Small intestine (tissue), 7 donors: ENCODE measurements at regions not wholly inside any gene's neighbourhood (a gene's known extent, or its start where the extent isn't known, plus 50 kb on each side); places are given as distances from the start of the nearest gene placed in this dataset.
"Not testable (repeated sequence)": the region's sequence is repeated elsewhere in the genome, so short reads cannot be mapped to it uniquely, and the experiment has no call there.

Experiments used
- DNase-seq, 2 donors: peaks; one replicate each; pipeline versions ENCODE4 v3.0.0 to v3.0.0-alpha.2; 2013
- FAIRE-seq: peaks from 2 replicates; lab custom pipeline; 2012; peaks lifted over from hg19 to GRCh38; lab: Jason Lieb, UNC
- H3K27ac ChIP-seq, 3 donors: one replicate each; pipeline ENCODE4 v1.5.1; 2013; ENCODE audit warnings: low read length in 2 of 3, mild to moderate bottlenecking in 2 of 3, control low read depth in 1 of 3, inconsistent platforms in 1 of 3, low read depth in 1 of 3, moderate library complexity in 1 of 3
- H3K27me3 ChIP-seq, 3 donors: one replicate each; pipeline ENCODE4 v1.6.1; 2013; ENCODE audit warnings: low read length in 3 of 3, inconsistent platforms in 1 of 3; ENCODE audit not compliant: control insufficient read depth in 3 of 3, insufficient read depth in 3 of 3
- H3K36me3 ChIP-seq, 3 donors: one replicate each; pipeline ENCODE4 v1.6.1; 2013; ENCODE audit warnings: low read length in 3 of 3, inconsistent platforms in 1 of 3, low read depth in 1 of 3, mild to moderate bottlenecking in 1 of 3, moderate library complexity in 1 of 3; ENCODE audit not compliant: control insufficient read depth in 3 of 3, insufficient read depth in 2 of 3
- H3K4me1 ChIP-seq, 3 donors: one replicate each; pipeline ENCODE4 v1.6.1; 2013; ENCODE audit warnings: low read length in 2 of 3, inconsistent platforms in 1 of 3, low read depth in 1 of 3, mild to moderate bottlenecking in 1 of 3, moderate library complexity in 1 of 3; ENCODE audit not compliant: control insufficient read depth in 3 of 3, insufficient read depth in 2 of 3
- H3K4me3 ChIP-seq, 3 donors: one replicate each; pipeline ENCODE4 v1.5.1; 2013; ENCODE audit warnings: low read length in 3 of 3, control low read depth in 1 of 3, inconsistent platforms in 1 of 3, low read depth in 1 of 3, mild to moderate bottlenecking in 1 of 3, moderate library complexity in 1 of 3
- H3K9me3 ChIP-seq, 2 donors: one replicate each; pipeline ENCODE4 v1.6.1; 2013; ENCODE audit warnings: low read depth in 1 of 2, low read length in 1 of 2; ENCODE audit not compliant: control insufficient read depth in 2 of 2, insufficient read depth in 1 of 2
- WGBS, 3 donors: extraction: QIAGEN DNeasy Blood & Tissue Kit; methylation state at CpG; one replicate each; pipeline ENCODE4 v1.1.7; 2013; 5-methylcytosine and 5-hydroxymethylcytosine counted together
- donor health status: healthy with polysubstance abuse.
- donor health status: control.
- donor health status: control.
- donor health status: Bipolar disorder and iron deficiency.
- donor health status: healthy.

DNA sequence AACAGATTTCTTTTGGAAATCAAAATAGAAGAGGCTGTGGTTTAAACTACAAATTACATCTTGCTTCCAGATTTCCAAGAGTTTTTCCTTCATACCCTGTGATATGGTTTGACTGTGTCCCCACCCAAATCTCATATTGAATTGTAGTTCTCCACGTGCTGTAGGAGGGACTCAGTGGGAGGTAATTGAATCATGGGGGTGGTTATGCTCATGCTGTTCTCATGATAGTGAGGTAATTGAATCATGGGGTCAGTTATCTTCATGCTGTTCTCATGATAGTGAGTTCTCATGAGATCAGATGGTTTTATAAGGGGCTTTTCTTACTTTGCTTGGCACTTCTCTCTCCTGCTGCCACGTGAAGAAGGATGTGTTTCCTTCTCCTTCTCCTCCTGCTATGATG is 687.0 kb upstream of the ZNF608 start:
- H3K36me3 ChIP-seq = no peaks in the 10 kb centered on the region
- DNase-seq = no peak
- no peak overlapping the region for H3K27ac ChIP-seq
- no peaks in the 10 kb centered on the region for H3K27me3 ChIP-seq
- 46 to 69% (median 48%) methylated on average over 2 of the region's 2 CpGs for WGBS, 3 donors
- no peaks in the 10 kb centered on the region for H3K9me3 ChIP-seq
- no peaks in the 10 kb centered on the region for H3K4me1 ChIP-seq
- H3K4me3 ChIP-seq = no peak overlapping the region
- no peak for FAIRE-seq

DNA sequence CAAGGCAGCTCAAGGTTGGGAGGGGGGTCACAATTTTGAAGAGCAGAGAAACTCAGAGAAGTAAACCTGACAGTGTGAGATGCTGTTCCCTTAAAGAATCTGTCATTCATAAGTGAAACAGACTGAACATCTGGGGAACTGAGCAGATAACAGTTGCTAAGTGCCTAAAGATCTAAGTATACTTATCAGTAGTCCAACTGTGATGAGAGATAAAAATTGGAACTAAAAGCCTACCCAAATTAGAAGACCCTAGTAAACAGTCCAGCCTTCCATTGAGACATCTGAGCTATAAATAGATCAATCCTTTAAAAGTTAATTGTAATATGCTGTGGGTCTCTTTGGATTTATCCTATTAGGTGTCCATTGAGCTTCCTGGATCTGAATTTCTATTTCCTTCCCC is 692.8 kb upstream of the ZNF608 start:
- Histone ChIP-seq H3K36me3 (no peaks in the 10 kb centered on the region), H3K27me3 (no peaks in the 10 kb centered on the region), H3K27ac (no peak overlapping the region), H3K4me1 (no peaks in the 10 kb centered on the region), H3K4me3 (no peak overlapping the region), H3K9me3 (peaks cover 0 to 12% of the 10 kb centered on the region in 2 donors)
- DNase-seq (no peak), FAIRE-seq (no peak)

DNA sequence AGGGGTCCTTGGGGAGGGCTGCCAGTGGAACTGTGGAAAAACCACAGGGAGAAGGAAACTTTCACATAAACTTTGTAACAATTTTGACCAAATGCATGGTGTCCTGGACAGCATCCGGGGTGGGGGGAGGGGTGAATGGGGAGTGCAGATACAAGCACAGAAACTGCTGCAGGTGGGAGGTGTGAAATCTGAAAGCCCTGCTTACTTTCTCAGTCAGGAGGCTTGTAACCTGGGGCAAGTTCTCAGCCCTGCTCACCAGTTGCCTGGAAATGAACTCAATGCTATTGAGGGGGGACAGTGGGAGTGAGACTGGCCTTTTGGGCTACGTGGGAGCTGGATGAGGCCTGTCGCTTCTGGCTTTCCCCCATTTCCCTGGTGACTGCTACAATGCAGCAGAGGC is 694.5 kb upstream of the ZNF608 start:
- 85 to 98% (median 92%) methylated on average over 3 of the region's 3 CpGs for WGBS, 3 donors
- Histone ChIP-seq H3K27me3 (no peaks in the 10 kb centered on the region), H3K9me3 (peaks cover 0 to 12% of the 10 kb centered on the region in 2 donors), H3K27ac (no peak overlapping the region), H3K36me3 (no peaks in the 10 kb centered on the region), H3K4me3 (no peak overlapping the region), H3K4me1 (no peaks in the 10 kb centered on the region)
- DNase-seq = no peak
- FAIRE-seq = no peak

DNA sequence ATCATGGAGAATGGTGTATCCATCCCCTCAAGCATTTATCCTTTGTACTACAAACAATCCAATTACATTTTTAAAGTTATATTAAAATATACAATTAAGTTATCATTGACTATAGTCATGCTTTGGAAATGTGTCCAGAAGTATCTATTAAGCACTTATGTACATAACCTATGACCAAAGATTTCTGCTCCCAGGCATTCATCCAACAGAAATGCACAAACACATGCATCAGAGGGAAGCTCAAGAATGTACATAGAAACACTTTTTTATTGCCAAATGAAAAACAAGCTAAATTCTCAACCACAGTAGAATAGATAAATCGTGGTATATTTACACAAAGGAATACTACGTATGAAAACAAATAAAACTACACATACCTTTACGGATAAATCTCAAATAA is 700.5 kb upstream of the ZNF608 start:
- H3K4me1 ChIP-seq = no peaks in the 10 kb centered on the region
- no peaks in the 10 kb centered on the region for H3K36me3 ChIP-seq
- 72 to 78% (median 74%) methylated on average over 3 of the region's 3 CpGs for WGBS, 3 donors
- no peaks in the 10 kb centered on the region for H3K27me3 ChIP-seq
- DNase-seq = no peak
- FAIRE-seq = no peak
- H3K4me3 ChIP-seq = no peak overlapping the region
- H3K9me3 ChIP-seq = no peaks in the 10 kb centered on the region
- no peak overlapping the region for H3K27ac ChIP-seq

DNA sequence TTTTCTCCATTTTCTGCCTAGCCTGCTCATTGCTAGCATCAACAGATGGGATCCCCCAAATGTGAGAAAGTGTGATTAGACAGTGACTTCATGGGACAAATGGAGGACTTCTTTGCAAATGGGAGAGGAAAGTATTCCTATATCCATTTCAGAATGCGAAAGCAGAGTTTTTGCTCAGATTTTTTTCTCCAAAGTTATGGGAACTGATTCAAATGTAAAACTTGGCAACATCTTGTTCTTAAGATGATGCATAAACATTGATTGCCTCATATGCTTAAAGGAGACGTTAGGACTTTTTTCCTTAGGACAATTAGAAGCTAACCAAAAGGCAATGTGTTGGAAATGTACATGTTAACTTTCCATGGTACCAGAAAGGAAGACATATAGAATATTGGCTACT is 704.3 kb upstream of the ZNF608 start:
- Histone ChIP-seq H3K27me3 (no peaks in the 10 kb centered on the region), H3K27ac (no peak overlapping the region), H3K4me1 (no peaks in the 10 kb centered on the region), H3K36me3 (no peaks in the 10 kb centered on the region), H3K4me3 (no peak overlapping the region), H3K9me3 (no peaks in the 10 kb centered on the region)
- FAIRE-seq (no peak), DNase-seq (peak in 1 of 2 donors; percentile 3)
- WGBS, 3 donors = 40 to 82% (median 58%) methylated on average over 2 of the region's 2 CpGs

DNA sequence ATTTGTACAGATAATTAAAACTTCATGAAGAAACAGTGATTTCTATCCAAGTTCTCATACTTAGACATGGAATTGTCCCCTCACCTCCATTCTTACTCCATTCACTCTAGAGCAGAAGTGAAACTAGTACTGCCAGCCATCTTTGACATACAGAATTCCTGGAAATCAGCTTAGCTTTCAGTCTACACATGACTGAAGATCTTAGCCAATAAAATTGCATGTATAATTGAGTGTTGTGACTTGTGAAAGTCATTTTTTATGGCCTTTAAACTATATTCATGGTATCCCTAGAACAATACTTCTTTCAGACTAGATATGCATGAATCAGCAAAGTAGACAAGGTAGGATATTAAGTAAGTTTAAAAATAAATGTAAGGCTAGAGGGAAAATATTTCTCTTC is 705.2 kb upstream of the ZNF608 start:
- H3K9me3 ChIP-seq = no peaks in the 10 kb centered on the region
- FAIRE-seq = no peak
- DNase-seq = no peak
- no peak overlapping the region for H3K4me3 ChIP-seq
- no peaks in the 10 kb centered on the region for H3K27me3 ChIP-seq
- H3K4me1 ChIP-seq = no peaks in the 10 kb centered on the region
- H3K27ac ChIP-seq = no peak overlapping the region
- H3K36me3 ChIP-seq = no peaks in the 10 kb centered on the region

DNA sequence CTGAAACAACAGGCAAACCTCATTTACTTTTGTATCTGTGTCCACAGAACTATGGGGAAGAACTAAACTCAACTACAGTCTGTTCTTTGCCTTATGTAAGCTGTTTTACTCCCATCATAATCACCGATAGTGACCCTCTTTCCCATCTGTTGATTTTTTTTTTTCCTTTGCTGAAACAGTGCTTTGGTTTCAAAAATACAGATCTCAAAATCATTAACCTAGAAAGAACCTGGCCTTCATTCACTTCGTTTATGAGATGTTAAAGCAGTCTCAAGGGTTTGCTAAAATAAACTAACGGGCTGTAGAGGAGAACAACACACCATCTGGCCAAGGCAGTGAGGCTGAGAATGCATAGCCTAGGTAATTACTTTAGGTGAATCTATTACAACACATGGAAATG is 706.6 kb upstream of the ZNF608 start:
- WGBS, 3 donors = 74 to 87% (median 76%) methylated on average over 3 of the region's 3 CpGs
- Histone ChIP-seq H3K4me1 (no peaks in the 10 kb centered on the region), H3K4me3 (no peak overlapping the region), H3K36me3 (no peaks in the 10 kb centered on the region), H3K27ac (no peak overlapping the region), H3K9me3 (peaks cover 0 to 5% of the 10 kb centered on the region in 2 donors), H3K27me3 (no peaks in the 10 kb centered on the region)
- DNase-seq (no peak), FAIRE-seq (no peak)

DNA sequence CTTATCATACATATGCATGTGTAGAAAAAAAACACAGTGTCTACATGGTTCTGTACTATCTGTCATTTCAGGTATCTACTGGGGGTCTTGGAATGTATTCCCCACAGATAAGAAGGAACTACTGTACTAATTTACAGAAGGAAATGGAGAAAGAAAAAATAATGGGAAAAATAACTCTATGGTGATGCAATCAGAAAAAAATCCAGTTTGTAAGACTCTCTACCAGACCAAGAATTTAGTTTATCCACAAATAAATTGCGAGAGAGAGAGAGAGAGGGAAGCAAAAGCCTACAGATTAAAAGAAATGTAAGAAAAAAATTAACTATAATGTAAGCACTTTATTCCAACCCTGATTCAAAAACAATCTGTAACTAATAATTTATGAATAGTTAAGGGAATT is 708.6 kb upstream of the ZNF608 start:
- Histone ChIP-seq H3K36me3 (no peaks in the 10 kb centered on the region), H3K4me1 (no peaks in the 10 kb centered on the region), H3K27ac (no peak overlapping the region), H3K9me3 (peaks cover 0 to 7% of the 10 kb centered on the region in 2 donors), H3K27me3 (no peaks in the 10 kb centered on the region), H3K4me3 (no peak overlapping the region)
- DNase-seq = no peak
- no peak for FAIRE-seq
- 73 to 95% (median 76%) methylated on average over 1 of the region's 1 CpG for WGBS, 3 donors

DNA sequence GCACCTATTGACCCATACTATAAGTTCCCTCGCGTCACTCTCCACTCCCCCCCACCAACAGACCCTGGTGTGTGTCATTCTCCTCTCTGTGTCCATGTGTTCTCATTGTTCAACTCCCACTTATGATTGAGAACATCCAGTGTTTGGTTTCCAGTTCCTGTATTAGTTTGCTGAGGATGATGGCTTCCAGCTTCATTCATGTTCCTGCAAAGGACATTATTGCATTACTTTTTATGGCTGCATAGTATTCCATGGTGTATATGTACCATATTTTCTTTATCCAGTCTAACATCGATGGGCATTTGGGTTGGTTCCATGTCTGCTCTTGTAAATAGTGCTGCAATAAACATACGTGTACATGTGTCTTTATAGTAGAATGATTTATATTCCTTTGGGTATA is 709.6 kb upstream of the ZNF608 start:
- DNase-seq, FAIRE-seq, H3K4me1 ChIP-seq, H3K9me3 ChIP-seq, H3K27me3 ChIP-seq, H3K36me3 ChIP-seq, H3K27ac ChIP-seq, H3K4me3 ChIP-seq: not testable (repeated sequence)
- 94 to 96% (median 95%) methylated on average over 4 of the region's 4 CpGs for WGBS, 3 donors
